Activated CD8-positive, alpha-beta memory T cell treated with anti-CD3 and anti-CD28 coated beads for 4 hours (primary cell): ENCODE measurements at regions not wholly inside any gene's neighbourhood (a gene's known extent, or its start where the extent isn't known, plus 50 kb on each side); places are given as distances from the start of the nearest gene placed in this dataset.

ENCODE experiments used
- DNase-seq, 2 donors: peaks; one replicate each; pipeline ENCODE4 v3.0.0-alpha.2; 2020; ENCODE audit warnings: low read depth in 2 of 2

DNA sequence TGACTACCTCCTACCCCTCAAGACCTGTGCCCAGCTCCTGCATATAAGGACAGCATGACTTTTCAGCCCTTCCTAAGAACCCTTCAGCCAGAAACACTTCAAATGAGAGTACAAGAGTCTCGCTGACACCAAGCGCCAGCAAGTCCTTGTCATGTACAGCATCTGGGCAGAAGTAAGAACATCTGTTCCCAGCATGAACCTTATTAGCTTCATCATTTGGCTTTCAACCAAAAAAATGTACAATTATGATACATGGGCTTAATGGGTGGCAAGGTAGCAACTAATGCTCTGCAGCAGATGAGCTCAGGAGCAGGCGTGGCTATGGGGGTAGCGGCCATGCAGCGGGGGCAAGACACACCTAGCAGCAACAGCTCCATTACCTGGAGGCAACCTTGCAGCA, 487.6 kb downstream of the COG6 start:
- DNase-seq = no peak

DNA sequence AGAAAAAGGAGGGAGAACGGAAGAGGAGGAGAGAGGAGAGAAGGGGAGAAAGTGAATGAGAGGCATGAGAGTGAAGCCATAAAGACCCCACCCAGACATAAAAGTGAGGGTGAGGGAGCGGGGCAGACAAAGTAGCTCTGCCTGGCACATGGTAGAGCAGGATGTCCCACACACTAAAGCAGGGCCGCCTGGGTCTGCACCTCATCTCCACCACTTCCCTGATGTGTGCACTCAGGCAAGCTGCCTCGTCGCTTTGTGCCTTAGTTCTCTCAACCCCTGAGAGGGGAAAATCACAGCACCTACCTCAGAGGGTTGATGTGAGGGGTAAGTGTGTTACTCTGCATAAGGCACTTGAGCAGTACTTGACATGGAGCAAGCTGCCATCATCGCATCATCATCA, 488.1 kb downstream of the COG6 start:
- no peak for DNase-seq

DNA sequence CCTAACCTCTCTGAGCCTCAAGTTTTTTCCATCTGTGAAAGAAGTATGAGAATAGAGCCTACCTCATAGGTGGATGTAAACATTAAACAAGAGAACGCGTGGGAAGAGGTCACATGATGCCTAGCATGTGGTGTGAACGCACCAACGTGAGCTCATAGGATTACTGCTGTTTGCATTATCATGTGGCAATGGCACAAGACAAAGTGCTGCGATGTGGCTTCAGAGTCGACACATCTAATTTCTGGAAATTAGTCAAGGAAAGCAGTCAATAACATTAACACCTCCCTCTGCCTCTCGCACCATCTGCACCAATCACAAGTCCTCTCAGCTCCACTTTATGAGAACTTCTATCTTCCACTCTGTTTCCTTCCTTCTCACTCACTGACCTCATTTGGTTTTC, 489.7 kb downstream of the COG6 start:
- DNase-seq = no peak

DNA sequence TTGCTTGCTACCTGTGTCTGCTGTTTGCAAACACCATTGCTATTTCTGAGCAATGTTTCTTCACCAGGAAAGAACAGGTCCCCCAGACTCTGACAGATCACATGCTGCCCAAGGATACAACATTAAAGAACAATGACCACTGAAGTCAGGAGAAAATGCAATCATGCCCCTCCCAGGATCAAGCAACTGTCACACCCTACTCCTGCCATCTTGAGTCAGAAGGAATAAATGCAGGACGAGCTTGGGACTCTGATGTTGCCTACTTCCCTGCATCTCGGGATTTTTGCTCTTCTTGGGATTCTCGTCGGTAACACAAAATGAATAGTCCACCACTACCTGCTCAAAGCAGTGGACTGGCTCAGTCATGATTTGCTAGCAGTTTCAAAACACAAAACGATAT, 490.6 kb downstream of the COG6 start:
- no peak for DNase-seq

DNA sequence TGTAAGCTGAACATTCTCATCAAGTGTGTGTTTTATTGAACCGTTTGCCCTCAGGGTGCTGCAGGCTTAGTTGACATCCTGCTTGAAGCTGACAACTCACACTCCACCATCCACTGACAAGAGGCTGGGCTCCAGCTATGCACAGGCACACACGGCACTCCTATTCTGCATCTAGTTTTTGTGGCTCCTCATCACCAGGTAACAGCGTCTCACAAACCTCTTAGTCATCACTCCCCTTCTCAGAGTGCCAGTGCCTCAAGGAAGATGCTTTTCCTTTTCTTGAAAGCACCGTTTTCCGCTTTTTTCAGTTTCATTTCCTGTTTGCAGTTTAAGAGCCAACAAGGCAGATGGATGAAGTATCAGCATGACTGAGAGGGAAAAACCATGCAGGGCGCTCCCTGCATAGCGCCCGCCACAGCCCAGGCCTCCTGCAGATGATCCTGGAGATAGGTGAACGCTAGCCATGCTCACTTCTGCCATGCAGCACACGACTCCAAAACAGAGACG, 491.2 kb downstream of the COG6 start:
- no peak for DNase-seq

DNA sequence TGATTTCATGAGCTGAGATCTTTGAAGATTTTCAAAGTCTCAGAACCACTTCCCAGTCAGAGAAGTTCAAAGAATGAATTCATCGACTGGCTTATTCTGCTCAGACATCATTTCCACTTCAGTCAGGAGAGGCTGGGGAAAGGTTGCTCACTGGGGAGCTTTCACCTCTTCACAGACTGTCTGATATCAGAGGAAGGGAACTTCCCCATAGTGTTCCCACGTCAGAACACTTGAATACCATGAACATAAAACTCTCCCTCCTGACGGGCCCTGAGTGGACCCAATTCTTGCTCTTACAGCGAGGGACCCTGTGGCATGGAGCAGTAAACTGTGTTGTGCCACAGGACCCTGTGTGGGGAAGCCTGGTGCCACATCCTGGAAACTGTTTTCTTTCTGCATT, 492.6 kb downstream of the COG6 start:
- peak in 1 of 2 donors; percentile 25 for DNase-seq

DNA sequence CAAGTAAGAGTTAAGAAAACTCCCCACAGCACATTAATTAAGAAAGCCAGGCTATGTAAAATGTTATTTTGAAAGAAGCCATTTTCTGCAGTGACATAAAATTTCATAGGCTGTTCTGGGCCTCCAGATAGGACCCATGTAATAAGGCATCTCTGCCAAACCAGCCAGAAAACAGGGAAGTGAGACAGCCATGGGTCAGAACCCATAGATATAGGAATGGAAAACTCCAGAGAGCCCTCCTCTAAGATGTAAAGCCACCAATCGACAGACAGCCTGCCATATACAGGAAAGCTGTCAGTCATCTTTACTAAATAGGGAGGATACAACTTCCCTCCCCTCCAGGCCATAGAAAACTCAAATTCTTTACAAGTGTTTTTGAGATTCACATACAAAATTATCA, 493.3 kb downstream of the COG6 start:
- no peak for DNase-seq

DNA sequence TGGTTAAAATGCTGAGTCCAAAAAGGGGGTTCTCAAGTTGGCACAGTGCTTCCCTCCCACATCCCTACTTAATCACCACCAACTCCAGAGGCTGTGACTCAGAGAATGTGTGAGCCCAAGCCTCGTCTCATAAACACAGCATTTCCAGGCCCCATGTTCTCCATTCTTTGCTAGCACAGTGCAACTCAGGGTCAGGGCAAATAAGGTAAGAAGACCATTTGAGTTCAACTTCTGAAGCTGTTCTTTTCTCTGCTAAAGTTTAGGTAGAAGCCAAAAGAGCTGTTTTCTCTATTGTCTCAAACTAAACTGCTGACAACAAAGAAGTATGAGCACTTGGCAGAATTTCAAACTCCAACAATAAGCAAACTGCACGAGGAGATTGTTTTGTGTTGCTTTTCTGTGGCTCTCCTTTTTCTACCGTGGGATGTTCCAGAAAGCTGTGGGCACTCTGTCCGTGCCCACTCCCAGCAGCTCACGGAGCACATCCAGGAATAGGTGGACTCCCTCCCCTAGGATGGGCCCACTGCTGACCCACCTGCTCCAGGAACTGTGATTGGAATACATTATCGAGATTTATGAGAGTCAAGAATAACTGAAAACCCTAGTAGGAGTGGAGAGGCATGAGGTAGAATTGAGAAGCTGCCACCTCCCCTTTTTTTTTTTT, 494.3 kb downstream of the COG6 start:
- DNase-seq = no peak

DNA sequence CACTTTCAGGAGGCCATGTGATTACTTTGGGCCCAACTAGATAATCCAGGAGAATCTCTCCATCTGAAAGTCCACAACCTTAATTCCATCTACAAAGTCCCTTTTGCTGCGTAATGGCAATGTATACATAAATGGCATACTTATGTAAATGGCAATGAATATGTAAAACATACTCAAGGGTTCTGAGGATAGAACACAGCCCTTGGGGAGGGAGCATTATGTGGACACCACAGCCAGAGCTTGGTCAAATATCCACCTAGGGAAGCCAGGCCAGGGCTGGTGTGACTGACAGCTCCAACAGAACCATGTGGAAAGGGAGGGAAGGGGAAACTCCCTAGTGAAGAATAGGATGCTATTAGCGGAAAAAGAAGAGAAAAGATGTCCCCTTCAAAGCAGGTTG, 496.2 kb downstream of the COG6 start:
- no peak for DNase-seq

DNA sequence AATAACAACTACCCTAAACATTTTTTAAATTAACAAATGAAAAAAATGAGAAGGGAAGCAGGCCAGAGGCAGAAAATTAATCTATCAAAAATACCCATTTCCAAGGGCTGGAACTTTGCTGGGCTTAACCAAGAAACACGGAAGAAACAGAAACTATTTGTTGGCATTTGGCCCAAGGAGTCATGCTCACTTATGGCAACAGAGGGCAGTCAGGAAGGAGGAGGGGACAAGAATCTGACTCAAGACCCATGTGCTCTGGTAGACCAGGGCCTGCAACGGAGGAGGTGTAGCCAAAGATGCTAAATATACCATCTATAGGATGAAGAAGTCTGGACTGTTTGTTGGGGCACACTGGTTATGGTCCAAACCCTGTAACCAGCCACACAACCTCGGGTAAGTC, 496.7 kb downstream of the COG6 start:
- no peak for DNase-seq

DNA sequence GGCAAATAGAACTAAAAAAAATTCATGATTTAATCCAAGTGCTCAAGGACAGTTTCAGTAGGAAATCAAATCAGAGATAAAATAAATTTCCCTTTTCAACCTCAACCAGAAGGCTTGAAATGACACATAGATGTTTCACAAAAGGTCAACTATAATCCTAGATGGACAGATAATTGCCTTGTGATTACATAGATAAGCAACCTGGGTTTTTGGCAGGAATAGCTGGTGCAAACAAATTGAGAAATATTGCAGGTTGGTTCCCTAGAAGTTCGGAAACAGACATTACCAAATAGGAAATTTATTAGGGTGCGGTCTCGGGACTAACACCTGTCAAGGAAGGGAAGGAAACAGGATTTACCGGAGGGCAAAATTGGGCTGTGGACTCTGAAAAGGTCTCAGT, 497.5 kb downstream of the COG6 start:
- DNase-seq = no peak

DNA sequence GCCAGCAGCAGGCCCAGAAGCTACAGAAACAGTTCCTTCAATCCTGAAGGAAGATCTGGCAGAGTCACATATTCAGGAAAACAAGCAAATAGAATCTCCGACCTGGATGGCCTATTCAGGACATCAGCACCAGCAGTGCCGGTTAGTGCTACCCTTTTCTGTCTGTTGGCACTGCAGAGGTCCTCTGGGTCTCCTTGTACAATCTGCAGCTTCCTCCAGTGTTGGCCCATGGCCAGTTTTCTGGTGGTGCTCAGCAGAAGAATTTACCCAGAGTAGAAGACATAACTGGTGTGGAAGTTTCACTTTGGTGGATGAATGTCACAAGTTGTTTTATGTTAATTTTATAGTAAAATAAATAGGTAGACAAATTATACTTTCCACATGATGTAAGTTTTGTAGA, 498.1 kb downstream of the COG6 start:
- no peak for DNase-seq

DNA sequence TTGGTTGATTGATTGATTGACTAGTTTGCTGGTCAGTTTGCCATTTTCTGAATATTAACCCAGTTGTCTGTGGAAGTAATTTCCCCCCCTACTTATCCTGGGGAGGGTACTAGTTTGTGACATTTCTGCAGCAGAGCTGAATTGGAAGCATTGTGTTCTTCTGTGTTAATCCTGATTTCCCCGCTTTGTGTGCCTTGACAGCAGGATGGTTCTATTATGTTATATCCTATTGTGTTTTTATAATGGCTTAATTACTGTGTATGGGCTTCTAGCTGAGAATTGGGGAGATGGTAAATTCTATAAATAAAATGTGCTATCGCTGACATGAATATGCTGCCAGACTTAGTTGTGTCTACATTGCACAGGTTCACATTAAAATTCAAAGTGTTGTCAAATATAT, 499.7 kb downstream of the COG6 start:
- no peak for DNase-seq

DNA sequence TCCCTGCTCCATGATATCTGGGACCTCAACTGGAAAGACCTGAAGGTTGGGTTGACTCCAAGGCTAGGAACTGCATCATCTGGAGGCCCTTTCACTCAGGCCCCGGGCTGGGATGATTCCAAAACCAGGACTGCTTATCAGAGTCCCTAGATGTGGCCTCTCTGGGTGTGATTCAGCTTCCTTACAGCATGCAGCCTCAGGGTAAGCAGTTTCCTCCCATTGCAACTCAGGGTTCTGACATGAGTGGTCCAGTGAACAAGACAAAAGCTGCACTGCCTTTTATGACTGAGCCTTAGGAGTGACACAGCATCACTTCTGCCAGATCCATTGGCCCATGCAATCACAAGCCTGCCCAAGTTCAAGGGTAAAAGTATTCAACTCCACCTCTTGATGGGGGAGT, 502.8 kb downstream of the COG6 start:
- DNase-seq = no peak

DNA sequence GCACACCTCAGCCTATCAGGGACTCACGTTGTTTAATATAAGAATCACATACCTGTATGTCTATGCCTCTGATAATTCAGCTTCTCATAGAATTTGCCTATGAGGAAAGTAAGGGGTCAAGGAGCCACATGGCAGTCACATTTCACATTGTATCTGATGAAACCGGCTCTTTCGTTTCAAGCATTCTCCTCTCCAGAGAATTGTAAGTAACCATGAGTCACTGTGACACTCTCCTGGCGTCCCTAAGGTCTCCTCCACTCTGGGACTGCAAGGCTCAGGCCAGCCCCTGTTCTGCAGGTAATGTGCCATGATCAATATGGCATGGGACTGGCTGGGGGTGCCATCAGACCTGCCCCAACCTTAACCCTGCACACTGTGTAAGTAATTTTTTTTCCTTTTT, 503.3 kb downstream of the COG6 start:
- DNase-seq = no peak

DNA sequence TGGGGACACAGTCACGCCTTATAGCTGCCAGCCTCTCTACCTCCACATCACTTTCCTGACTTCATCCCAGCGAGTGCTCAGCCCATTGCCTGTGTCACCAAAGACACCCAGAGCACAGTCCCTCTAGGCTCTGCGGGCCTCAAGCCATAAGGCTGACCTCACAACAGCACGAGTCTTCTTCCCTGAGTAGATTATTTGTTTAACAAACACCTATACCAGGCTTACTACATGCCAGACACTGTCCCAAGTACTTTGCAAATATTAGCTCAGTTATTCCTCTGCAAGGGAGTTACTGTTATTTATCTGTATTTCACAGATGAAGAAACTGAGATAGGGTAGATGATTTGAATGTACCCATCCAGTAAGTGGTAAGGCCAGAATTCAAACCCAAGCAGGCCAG, 504.3 kb downstream of the COG6 start:
- no peak for DNase-seq

DNA sequence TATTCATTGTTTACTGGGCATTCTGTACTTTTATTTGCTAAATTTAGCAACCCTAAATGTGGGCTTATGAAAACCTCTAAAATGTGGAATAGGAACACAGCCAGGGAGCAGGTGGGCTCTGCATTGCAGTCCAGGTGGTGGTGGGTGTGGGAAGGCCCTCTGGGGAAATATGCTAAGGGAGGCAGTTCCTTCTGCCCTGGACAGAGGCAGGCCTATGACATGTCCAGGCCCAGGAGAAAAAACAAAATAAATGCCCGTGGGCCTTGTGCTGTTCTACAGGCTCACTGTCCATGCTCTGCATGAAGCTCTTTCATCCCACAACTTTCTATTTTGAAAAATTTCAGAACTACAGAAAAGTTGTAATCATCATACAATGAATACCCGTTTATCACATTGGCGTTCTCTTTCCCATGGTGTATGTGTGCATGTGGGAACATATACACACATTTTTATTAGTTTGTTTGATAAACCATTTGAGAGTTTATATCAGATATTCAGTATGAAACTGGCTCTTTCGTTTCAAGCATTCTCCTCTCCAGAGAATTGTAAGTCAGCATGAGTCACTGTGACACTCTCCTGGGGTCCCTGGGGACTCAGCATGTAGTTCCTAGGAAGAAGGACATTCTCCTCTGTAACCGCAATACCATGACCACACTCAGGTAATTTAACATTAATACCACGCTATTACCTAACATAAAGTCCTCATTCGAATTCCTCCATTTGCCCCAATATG, 505.3 kb downstream of the COG6 start:
- DNase-seq = no peak

DNA sequence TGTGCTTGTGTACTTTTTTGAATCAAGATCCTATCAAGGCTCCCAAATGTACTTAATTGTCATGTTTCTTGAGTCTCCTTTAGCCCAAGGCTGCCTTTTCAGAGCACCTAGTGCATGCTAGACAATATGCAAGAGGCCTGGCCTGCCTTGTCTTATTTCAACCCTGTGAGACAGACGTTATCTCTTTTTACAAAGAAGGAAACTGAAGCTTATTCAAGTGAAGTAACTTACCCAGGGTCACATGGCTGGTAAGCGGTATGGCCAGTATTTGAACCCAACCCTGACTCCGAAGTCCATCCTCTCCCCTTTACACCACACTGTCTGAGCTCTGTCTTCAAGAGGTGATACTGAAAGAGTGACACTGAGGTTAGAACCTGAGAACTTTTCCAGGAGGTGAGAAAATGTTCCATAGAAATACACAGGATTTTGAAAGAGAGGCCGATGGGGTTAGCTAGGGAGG, 505.1 kb downstream of the FOXO1 start:
- DNase-seq = no peak

DNA sequence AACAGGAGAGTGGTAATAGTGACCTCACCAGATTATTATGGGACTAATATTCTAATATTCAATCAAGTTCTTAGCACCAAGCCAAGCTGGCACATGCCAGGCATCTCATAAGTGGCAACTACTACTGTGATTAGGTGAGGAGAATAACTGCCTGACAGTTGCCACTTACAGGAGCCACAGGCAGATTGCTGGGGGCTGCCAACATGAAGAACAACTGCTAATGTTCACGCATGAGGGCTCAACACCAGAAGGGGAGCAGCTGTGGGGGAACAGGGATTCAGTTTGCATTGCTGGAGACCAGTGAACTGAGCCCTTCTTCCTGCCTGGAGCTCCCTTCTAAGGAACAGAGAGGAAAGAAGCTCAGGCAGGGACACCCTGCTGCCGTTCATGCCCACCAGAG, 504.5 kb downstream of the FOXO1 start:
- DNase-seq = no peak

DNA sequence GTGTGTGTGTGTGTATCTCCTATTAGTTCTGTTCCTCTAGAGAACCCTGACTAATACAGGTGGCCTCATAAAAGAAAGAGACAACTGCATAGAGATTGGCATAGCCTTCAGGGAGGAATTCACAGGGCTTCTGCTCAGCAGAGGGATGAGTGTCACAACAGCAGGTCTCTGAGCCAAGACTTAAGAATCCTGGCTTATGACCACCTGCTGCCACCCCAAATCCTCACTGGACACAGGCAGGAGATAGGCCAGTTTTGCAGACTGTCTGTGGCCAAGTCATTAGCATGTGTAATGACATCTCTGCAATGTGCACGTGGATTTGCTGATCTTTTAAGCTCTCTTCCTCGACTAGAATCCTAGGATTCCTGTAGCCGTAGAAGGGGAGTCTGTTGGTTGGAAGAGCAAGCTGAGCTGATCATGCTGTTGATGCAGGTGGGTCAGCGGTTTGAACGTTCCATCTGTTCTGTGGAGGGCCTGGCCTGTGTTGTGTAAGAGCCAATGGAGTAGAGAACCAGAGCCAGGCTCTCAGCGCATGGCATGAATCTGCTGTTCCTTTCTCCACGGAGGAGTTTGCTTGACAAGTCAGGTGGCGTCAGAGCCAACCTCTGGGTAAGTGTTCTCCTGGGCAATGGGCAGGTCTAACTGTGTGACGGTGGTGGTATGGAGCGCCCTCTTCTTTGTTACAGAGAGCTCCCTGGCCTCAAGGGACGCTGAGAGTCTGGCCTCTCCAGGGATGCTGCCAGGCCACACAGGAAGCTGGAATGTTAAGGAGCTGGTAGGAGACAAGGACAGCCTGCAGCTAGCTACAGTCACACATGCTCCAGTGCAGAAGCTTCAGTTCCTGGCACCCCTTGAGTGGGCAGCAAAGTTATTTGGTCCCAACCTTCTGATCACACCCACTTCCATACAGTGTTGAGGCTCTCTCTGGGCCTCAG, 503.1 kb downstream of the FOXO1 start:
- no peak for DNase-seq

DNA sequence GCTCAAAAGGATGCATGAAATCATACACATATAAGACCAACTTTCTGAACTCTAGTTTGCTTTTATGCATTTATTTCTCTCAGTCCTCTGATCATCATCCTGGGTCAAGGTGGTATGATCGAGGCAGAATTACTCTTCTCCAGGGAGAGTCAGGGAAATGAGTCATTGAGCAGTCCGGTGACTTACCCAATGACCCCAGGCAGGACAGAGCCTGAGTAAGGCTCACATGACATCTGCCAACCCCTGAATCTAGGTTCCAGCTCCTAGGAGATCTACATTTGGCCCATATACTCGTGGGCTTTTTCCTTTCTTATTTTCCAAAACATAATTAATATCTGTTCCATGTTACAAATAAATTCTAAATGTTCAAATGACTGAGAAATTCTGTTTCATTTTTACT, 502.3 kb downstream of the FOXO1 start:
- DNase-seq = no peak

DNA sequence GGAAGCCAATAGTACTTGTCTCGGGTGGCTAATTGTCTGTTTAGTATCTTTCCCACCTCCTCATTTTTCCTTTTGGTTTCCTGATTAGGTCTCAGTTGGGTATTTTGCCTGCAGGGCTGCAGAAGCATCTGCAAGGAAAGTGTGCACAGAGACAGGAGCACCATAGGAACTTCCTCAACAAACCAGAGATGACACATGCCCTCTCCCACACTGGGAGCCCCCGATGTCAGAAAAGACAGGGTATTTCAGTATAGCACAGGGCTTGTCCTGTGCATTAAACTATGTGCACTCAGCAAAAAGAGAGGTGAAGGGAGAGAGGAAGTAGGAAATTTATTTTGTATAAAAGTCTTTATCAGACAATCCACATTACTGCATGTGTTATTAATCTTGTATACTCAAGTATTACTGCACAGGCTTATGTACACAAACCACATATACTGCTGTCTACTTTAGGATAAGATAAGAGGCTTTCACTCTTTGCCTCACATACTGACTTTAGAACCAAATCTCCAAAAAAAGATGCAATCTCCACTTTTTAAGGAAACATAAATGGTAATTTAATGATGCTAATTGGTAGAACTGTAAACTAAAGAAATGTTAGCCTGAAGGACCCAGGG, 501.0 kb downstream of the FOXO1 start:
- no peak for DNase-seq
